Endothelial cell of umbilical vein (primary cell): ENCODE measurements at regions not wholly inside any gene's neighbourhood (a gene's known extent, or its start where the extent isn't known, plus 50 kb on each side); places are given as distances from the start of the nearest gene placed in this dataset.

Experiments
- BruUV-seq: library from RNA; stranded (reverse); fragments of 400-500 nt; replicated peaks from 2 replicates; lab custom pipeline; 2021; lab: Mats Ljungman, UMichigan
- CTCF ChIA-PET: fragments of 300-600, 350-600 bp; sonication (Branson Sonifier 250); formaldehyde crosslinking; loops from one replicate; lab custom pipeline; 2021; ENCODE audit warnings: antibody characterized with exemption, inconsistent platforms; lab: Charles Lee
- POLR2A ChIA-PET: fragments of 300-600, 350-600 bp; sonication (Branson Sonifier 250); formaldehyde crosslinking; loops from one replicate; lab custom pipeline; 2021; ENCODE audit warnings: antibody characterized with exemption, inconsistent platforms; lab: Charles Lee
- DNase-seq: peaks from one replicate; pipeline ENCODE4 v3.0.0-alpha.2; 2011; ENCODE audit warnings: low read depth, low spot score
- FAIRE-seq: peaks from 2 replicates; lab custom pipeline; 2011; peaks lifted over from hg19 to GRCh38; lab: Jason Lieb, UNC
- H2AFZ ChIP-seq: 2 replicates; pipeline ENCODE4 v1.6.0; 2012; ENCODE audit warnings: low read depth, low read length, control low read depth, inconsistent platforms
- H3K27ac ChIP-seq: 2 replicates; pipeline ENCODE4 v1.5.1; 2011; ENCODE audit warnings: low read depth, mild to moderate bottlenecking, control low read depth, low read length, moderate library complexity; ENCODE audit not compliant: insufficient read depth
- H3K27me3 ChIP-seq, 2 experiments: 2 replicates each; pipeline versions ENCODE4 v1.6.0 to v1.6.1; 2011; ENCODE audit warnings: low read length in 2 of 2, mixed read lengths in 1 of 2; ENCODE audit not compliant: control insufficient read depth in 2 of 2, insufficient read depth in 2 of 2
- H3K36me3 ChIP-seq, 2 experiments: 2 replicates in 1 of 2; 3 replicates in 1 of 2; pipeline ENCODE4 v1.5.1; 2011; ENCODE audit warnings: low read length in 2 of 2, mild to moderate bottlenecking in 1 of 2, moderate library complexity in 1 of 2; ENCODE audit not compliant: control insufficient read depth in 2 of 2, insufficient read depth in 2 of 2; ENCODE audit errors: extremely low read depth in 1 of 2
- H3K4me1 ChIP-seq: 3 replicates; pipeline ENCODE4 v1.5.1; 2011; ENCODE audit warnings: mild to moderate bottlenecking, low read length; ENCODE audit not compliant: control insufficient read depth, insufficient read depth; ENCODE audit errors: extremely low read depth
- H3K4me2 ChIP-seq: 2 replicates; pipeline ENCODE4 v1.6.1; 2011; ENCODE audit warnings: low read length, control low read depth, mixed read lengths; ENCODE audit not compliant: insufficient read depth
- H3K4me3 ChIP-seq, 3 experiments: fragments of 200-600 bp in 1 of 3; sonication (generic), shearing (Covaris generic) in 1 of 3; replicated peaks in 1 of 3; 2 replicates each; pipeline ENCODE4 v1.5.1; 2011 to 2016; ENCODE audit warnings: control low read depth in 3 of 3, low read length in 3 of 3, mild to moderate bottlenecking in 2 of 3, inconsistent platforms in 1 of 3, low read depth in 1 of 3, moderate library complexity in 1 of 3; ENCODE audit not compliant: insufficient read depth in 1 of 3
- H3K79me2 ChIP-seq: 2 replicates; pipeline ENCODE4 v1.6.0; 2012; ENCODE audit warnings: low read length, inconsistent platforms; ENCODE audit not compliant: control insufficient read depth, insufficient read depth
- H3K9ac ChIP-seq: replicated peaks from 2 replicates; pipeline ENCODE3; 2011; ENCODE audit warnings: low read length, control low read depth; ENCODE audit not compliant: insufficient read depth; ENCODE audit errors: extremely low read depth
- H3K9me1 ChIP-seq: replicated peaks from 3 replicates; pipeline ENCODE4 v1.6.0; 2011; ENCODE audit warnings: mild to moderate bottlenecking, low read length; ENCODE audit not compliant: control insufficient read depth, insufficient read depth; ENCODE audit errors: extremely low read depth
- H3K9me3 ChIP-seq: replicated peaks from 2 replicates; pipeline ENCODE4 v1.5.1; 2012; ENCODE audit warnings: low read length, inconsistent platforms; ENCODE audit not compliant: control insufficient read depth, insufficient read depth
- H4K20me1 ChIP-seq: replicated peaks from 2 replicates; pipeline ENCODE3; 2011; ENCODE audit warnings: mild to moderate bottlenecking, low read length; ENCODE audit not compliant: control insufficient read depth, insufficient read depth; ENCODE audit errors: extremely low read depth
- CTCF ChIP-seq, 2 donors: IDR thresholded peaks; 1 replicate in 1 of 2; 2 replicates in 1 of 2; pipeline ENCODE4 v1.5.1; 2011; ENCODE audit warnings: low read length in 2 of 2, mild to moderate bottlenecking in 2 of 2, moderate library complexity in 2 of 2, control low read depth in 1 of 2, inconsistent platforms in 1 of 2, low read depth in 1 of 2; ENCODE audit not compliant: insufficient read depth in 1 of 2; ENCODE audit errors: extremely low read depth in 1 of 2
- EZH2 ChIP-seq: IDR thresholded peaks from 2 replicates; pipeline ENCODE4 v1.6.1; 2012; ENCODE audit warnings: borderline replicate concordance, low read depth, mild to moderate bottlenecking, moderate library complexity, low read length, inconsistent platforms; ENCODE audit not compliant: severe bottlenecking
- FOS ChIP-seq: IDR thresholded peaks from 2 replicates; pipeline ENCODE4 v1.6.1; 2011; ENCODE audit warnings: mild to moderate bottlenecking, low read length, moderate library complexity, borderline replicate concordance; ENCODE audit not compliant: insufficient read depth
- GATA2 ChIP-seq: IDR thresholded peaks from 2 replicates; pipeline ENCODE4 v1.7.0; 2011; ENCODE audit warnings: low read depth, mild to moderate bottlenecking, moderate library complexity, mixed read lengths, low read length; ENCODE audit not compliant: insufficient read length, insufficient read depth
- JUN ChIP-seq: IDR thresholded peaks from 2 replicates; pipeline ENCODE4 v1.6.1; 2011; ENCODE audit warnings: borderline replicate concordance, low read depth; ENCODE audit not compliant: insufficient read length, insufficient read depth
- MAX ChIP-seq: IDR thresholded peaks from 2 replicates; pipeline ENCODE4 v1.6.1; 2011; ENCODE audit not compliant: insufficient read depth, insufficient read length
- MYC ChIP-seq: IDR thresholded peaks from one replicate; pipeline ENCODE4 v1.6.1; 2011; ENCODE audit warnings: mild to moderate bottlenecking, low read depth, low read length
- POLR2A ChIP-seq: IDR thresholded peaks from 2 replicates; pipeline ENCODE4 v1.6.1; 2012; ENCODE audit warnings: low read depth, mild to moderate bottlenecking, control low read depth, low read length
- POLR2AphosphoS5 ChIP-seq: IDR thresholded peaks from 2 replicates; pipeline ENCODE4 v1.6.1; 2012; ENCODE audit warnings: low read depth, mild to moderate bottlenecking, control low read depth, low read length, moderate library complexity; ENCODE audit not compliant: insufficient read depth
- dilution Hi-C: fragments of 300-500 bp; cut with MboI; formaldehyde crosslinking; loops from one replicate; pipeline ENCODE4 v1.15.0; 2019; ENCODE audit warnings: low sequenced_read_pairs; ENCODE audit not compliant: extremely low pct_ligation_motif_present
- intact Hi-C: fragments of 100-400 bp; cut with micrococcal nuclease; formaldehyde crosslinking; loops from one replicate; pipeline ENCODE4 v1.10.0; 2022

- Histone ChIP-seq H3K9ac (no peak overlapping the region), H3K4me3 (no peak overlapping the region), H3K27me3 (no peaks in the 10 kb centered on the region), H3K79me2 (no peaks in the 10 kb centered on the region), H4K20me1 (no peaks in the 10 kb centered on the region), H3K27ac (no peak overlapping the region), H2AFZ (no peak overlapping the region), H3K4me1 (no peaks in the 10 kb centered on the region), H3K36me3 (no peaks in the 10 kb centered on the region), H3K4me2 (no peak overlapping the region), H3K9me3 (no peaks in the 10 kb centered on the region), H3K9me1 (no peaks in the 10 kb centered on the region)
- no TSS peak for BruUV-seq
- TF ChIP-seq FOS (no peak), POLR2AphosphoS5 (no peak), GATA2 (no peak), EZH2 (no peak)
- FAIRE-seq (no peak), DNase-seq (no peak)
- ChIA-PET POLR2A (no interaction called here), CTCF (no interaction called here)
- dilution Hi-C loops = no loop called here
- intact Hi-C loops = no loop called here
These were observed 242.8 kb downstream of the CRPPA start for GRCh38 chr7:16178585-16178984.

GRCh38 chr7:16178092-16178491 is 243.2 kb downstream of the CRPPA start:
- H3K79me2 ChIP-seq = no peaks in the 10 kb centered on the region
- no peaks in the 10 kb centered on the region for H3K9me3 ChIP-seq
- H3K9ac ChIP-seq = no peak overlapping the region
- FAIRE-seq = no peak
- intact Hi-C loops (no loop called here), dilution Hi-C loops (no loop called here)
- no peak overlapping the region for H3K4me2 ChIP-seq
- TF ChIP-seq EZH2 = no peak
- no peak for TF ChIP-seq POLR2AphosphoS5
- no peak for TF ChIP-seq MYC
- no peak for TF ChIP-seq POLR2A
- no peak for TF ChIP-seq GATA2
- no peak for TF ChIP-seq MAX
- no peak for TF ChIP-seq FOS
- TF ChIP-seq JUN = no peak
- TF ChIP-seq CTCF (IDR thresholded peaks at IDR 0.05; ENCODE audit: extremely low read depth in 1 of 2, insufficient read depth in 1 of 2, low read depth in 1 of 2, low read length in 2 of 2) = no peak
- no peak overlapping the region for H2AFZ ChIP-seq
- BruUV-seq = no TSS peak
- no peaks in the 10 kb centered on the region for H3K9me1 ChIP-seq
- POLR2A ChIA-PET = no interaction called here
- CTCF ChIA-PET = no interaction called here
- H3K4me3 ChIP-seq = no peak overlapping the region
- no peak overlapping the region for H3K27ac ChIP-seq
- H3K27me3 ChIP-seq = no peaks in the 10 kb centered on the region
- DNase-seq = no peak
- H4K20me1 ChIP-seq = no peaks in the 10 kb centered on the region
- H3K36me3 ChIP-seq = no peaks in the 10 kb centered on the region
- H3K4me1 ChIP-seq = no peaks in the 10 kb centered on the region
